B cell (primary cell): ENCODE measurements at regions not wholly inside any gene's neighbourhood (a gene's known extent, or its start where the extent isn't known, plus 50 kb on each side); places are given as distances from the start of the nearest gene placed in this dataset.
"Not testable (repeated sequence)": the region's sequence is repeated elsewhere in the genome, so short reads cannot be mapped to it uniquely, and the experiment has no call there.

Experiments used
- ATAC-seq: fragments of 200-7000 bp; cut with Tn5 transposase; one replicate; pipeline ENCODE4 v1.10.0; 2021; ENCODE audit warnings: low read depth, mild to moderate bottlenecking, moderate number of reproducible peaks, moderate library complexity
- CTCF ChIA-PET: fragments of 350-600 bp; sonication (Branson Sonifier 250); formaldehyde crosslinking; loops from one replicate; lab custom pipeline; 2021; ENCODE audit warnings: antibody characterized with exemption, inconsistent platforms; lab: Charles Lee
- POLR2A ChIA-PET: fragments of 350-600 bp; sonication (Branson Sonifier 250); formaldehyde crosslinking; loops from one replicate; lab custom pipeline; 2021; ENCODE audit warnings: antibody characterized with exemption; lab: Charles Lee
- DNase-seq: peaks from one replicate; pipeline ENCODE4 v3.0.0; 2013
- H2AFZ ChIP-seq: 2 replicates; pipeline ENCODE4 v1.6.1; 2012; ENCODE audit warnings: mild to moderate bottlenecking, low read depth, low read length; ENCODE audit not compliant: insufficient read depth, poor library complexity, severe bottlenecking
- H3K27ac ChIP-seq, 2 donors: 1 replicate in 1 of 2; 2 replicates in 1 of 2; pipeline ENCODE4 v1.5.1; 2012 to 2013; ENCODE audit warnings: low read length in 2 of 2, mild to moderate bottlenecking in 2 of 2, moderate library complexity in 1 of 2
- H3K27me3 ChIP-seq, 4 experiments: fragments of 200-600 bp in 1 of 4; sonication (generic) in 1 of 4; replicated peaks in 1 of 4; 1 replicate in 2 of 4; 2 replicates in 2 of 4; pipeline versions ENCODE4 v1.6.1 to v1.7.0; 2013 to 2016; ENCODE audit warnings: low read length in 3 of 4, mild to moderate bottlenecking in 2 of 4, mixed read lengths in 1 of 4, moderate library complexity in 1 of 4; ENCODE audit not compliant: insufficient read depth in 4 of 4, control insufficient read depth in 3 of 4; ENCODE audit errors: control extremely low read depth in 1 of 4
- H3K36me3 ChIP-seq, 2 experiments: replicated peaks in 1 of 2; 1 replicate in 1 of 2; 2 replicates in 1 of 2; pipeline versions ENCODE4 v1.6.1 to v1.7.1; 2013; ENCODE audit warnings: low read length in 1 of 2; ENCODE audit not compliant: insufficient read depth in 2 of 2, control insufficient read depth in 1 of 2; ENCODE audit errors: control extremely low read depth in 1 of 2, extremely low read depth in 1 of 2
- H3K4me1 ChIP-seq, 2 donors: fragments of 200-600 bp in 1 of 2; sonication (generic) in 1 of 2; 1 replicate in 1 of 2; 2 replicates in 1 of 2; pipeline versions ENCODE4 v1.5.1 to v1.6.1; 2013 to 2017; ENCODE audit warnings: low read length in 2 of 2; ENCODE audit not compliant: control insufficient read depth in 2 of 2, insufficient read depth in 2 of 2
- H3K4me2 ChIP-seq: replicated peaks from 2 replicates; pipeline ENCODE3; 2012; ENCODE audit warnings: mild to moderate bottlenecking, low read depth, low read length; ENCODE audit not compliant: poor library complexity, severe bottlenecking
- H3K4me3 ChIP-seq, 5 experiments: fragments of 200-600 bp in 1 of 5; sonication (generic) in 1 of 5; 1 replicate in 3 of 5; 2 replicates in 2 of 5; pipeline versions ENCODE4 v1.5.1 to v1.7.0; 2011 to 2016; ENCODE audit warnings: low read length in 4 of 5, mild to moderate bottlenecking in 4 of 5, low read depth in 2 of 5, control low read depth in 1 of 5, moderate library complexity in 1 of 5; ENCODE audit not compliant: insufficient read depth in 1 of 5; ENCODE audit errors: control extremely low read depth in 1 of 5, extremely low read depth in 1 of 5
- H3K79me2 ChIP-seq: fragments of 200-600 bp; sonication (generic); one replicate; pipeline ENCODE4 v1.6.0; 2016; ENCODE audit warnings: low read length; ENCODE audit not compliant: control insufficient read depth, insufficient read depth
- H3K9ac ChIP-seq: fragments of 200-600 bp; sonication (generic); 2 replicates; pipeline ENCODE4 v1.6.1; 2017; ENCODE audit warnings: mild to moderate bottlenecking, low read length, moderate library complexity
- H3K9me3 ChIP-seq, 3 donors: one replicate each; pipeline versions ENCODE4 v1.6.1 to v1.7.1; 2013; ENCODE audit warnings: low read length in 2 of 3; ENCODE audit not compliant: control insufficient read depth in 2 of 3, insufficient read depth in 1 of 3; ENCODE audit errors: control extremely low read depth in 1 of 3
- H4K20me1 ChIP-seq: 2 replicates; pipeline ENCODE4 v1.6.0; 2012; ENCODE audit warnings: mild to moderate bottlenecking, low read length; ENCODE audit not compliant: insufficient read depth, control insufficient read depth, poor library complexity, severe bottlenecking
- H3K27ac Mint-ChIP-seq: one replicate; pipeline ENCODE4 v1.8.0; 2021; ENCODE audit warnings: mixed read lengths
- H3K27me3 Mint-ChIP-seq: one replicate; pipeline ENCODE4 v1.8.0; 2021; ENCODE audit warnings: mixed read lengths
- H3K4me1 Mint-ChIP-seq: one replicate; pipeline ENCODE4 v1.8.0; 2021; ENCODE audit warnings: mixed read lengths
- H3K4me3 Mint-ChIP-seq: one replicate; pipeline ENCODE4 v1.8.0; 2021; ENCODE audit warnings: mixed read lengths
- H3K9me3 Mint-ChIP-seq: one replicate; pipeline ENCODE4 v1.8.0; 2022; ENCODE audit warnings: mixed read lengths; ENCODE audit not compliant: insufficient read depth
- EZH2 ChIP-seq: IDR thresholded peaks from 2 replicates; pipeline ENCODE4 v1.6.1; 2012; ENCODE audit warnings: borderline replicate concordance, low read depth, mild to moderate bottlenecking, moderate library complexity, low read length; ENCODE audit not compliant: insufficient read depth, poor library complexity, severe bottlenecking
- WGBS: methylation state at CpG from one replicate; pipeline ENCODE4 v1.1.5; 2013; ENCODE audit warnings: missing lambda C conversion rate; ENCODE audit not compliant: insufficient coverage; 5-methylcytosine and 5-hydroxymethylcytosine counted together
- intact Hi-C: fragments of 100-400 bp; cut with micrococcal nuclease; formaldehyde crosslinking; loops from one replicate; pipeline ENCODE4 v1.10.0; 2022
- TF ChIP-seq, protein P1 (sequence below): fragments of 200-600 bp; IDR thresholded peaks from one replicate; pipeline ENCODE4 v1.8.0; 2022; ENCODE audit warnings: antibody characterized with exemption, mild to moderate bottlenecking

GRCh38 chr1:230567221-230567575 lies 75.1 kb upstream of the COG2 start:
- intact Hi-C loops, result no loop called here
- H3K36me3 ChIP-seq, result no peaks in the 10 kb centered on the region
- no peaks in the 10 kb centered on the region for H3K9me3 ChIP-seq
- no peak for DNase-seq
- H3K4me1 ChIP-seq, result no peaks in the 10 kb centered on the region
- Mint-ChIP-seq H3K27me3 (peaks cover 32% of the 10 kb centered on the region), H3K4me1 (no peaks in the 10 kb centered on the region), H3K27ac (no peak overlapping the region), H3K9me3 (no peaks in the 10 kb centered on the region), H3K4me3 (no peak overlapping the region)
- no peak overlapping the region for H3K4me2 ChIP-seq
- peaks cover 0 to 6% (median 2%) of the 10 kb centered on the region in 4 experiments for H3K27me3 ChIP-seq
- POLR2A ChIA-PET, result no interaction called here
- CTCF ChIA-PET, result no interaction called here
- no peaks in the 10 kb centered on the region for H4K20me1 ChIP-seq
- no peak overlapping the region for H3K9ac ChIP-seq
- no peak for ATAC-seq
- no peaks in the 10 kb centered on the region for H3K79me2 ChIP-seq
- H2AFZ ChIP-seq, result no peak overlapping the region
- TF ChIP-seq, protein P1, sequence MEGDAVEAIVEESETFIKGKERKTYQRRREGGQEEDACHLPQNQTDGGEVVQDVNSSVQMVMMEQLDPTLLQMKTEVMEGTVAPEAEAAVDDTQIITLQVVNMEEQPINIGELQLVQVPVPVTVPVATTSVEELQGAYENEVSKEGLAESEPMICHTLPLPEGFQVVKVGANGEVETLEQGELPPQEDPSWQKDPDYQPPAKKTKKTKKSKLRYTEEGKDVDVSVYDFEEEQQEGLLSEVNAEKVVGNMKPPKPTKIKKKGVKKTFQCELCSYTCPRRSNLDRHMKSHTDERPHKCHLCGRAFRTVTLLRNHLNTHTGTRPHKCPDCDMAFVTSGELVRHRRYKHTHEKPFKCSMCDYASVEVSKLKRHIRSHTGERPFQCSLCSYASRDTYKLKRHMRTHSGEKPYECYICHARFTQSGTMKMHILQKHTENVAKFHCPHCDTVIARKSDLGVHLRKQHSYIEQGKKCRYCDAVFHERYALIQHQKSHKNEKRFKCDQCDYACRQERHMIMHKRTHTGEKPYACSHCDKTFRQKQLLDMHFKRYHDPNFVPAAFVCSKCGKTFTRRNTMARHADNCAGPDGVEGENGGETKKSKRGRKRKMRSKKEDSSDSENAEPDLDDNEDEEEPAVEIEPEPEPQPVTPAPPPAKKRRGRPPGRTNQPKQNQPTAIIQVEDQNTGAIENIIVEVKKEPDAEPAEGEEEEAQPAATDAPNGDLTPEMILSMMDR, result no peak
- TF ChIP-seq EZH2, result no peak
- no peak overlapping the region for H3K4me3 ChIP-seq
- no peak overlapping the region for H3K27ac ChIP-seq

GRCh38 chr1:230566532-230567220 lies 75.6 kb upstream of the COG2 start:
- H3K4me1 ChIP-seq, H4K20me1 ChIP-seq, H3K9me3 ChIP-seq, CTCF ChIA-PET, POLR2A ChIA-PET, H3K27me3 ChIP-seq, intact Hi-C loops, ATAC-seq, H3K9me3 Mint-ChIP-seq, H3K27ac ChIP-seq, H2AFZ ChIP-seq, H3K4me3 ChIP-seq, H3K79me2 ChIP-seq, H3K9ac ChIP-seq, H3K4me3 Mint-ChIP-seq, H3K4me2 ChIP-seq, H3K4me1 Mint-ChIP-seq, H3K27ac Mint-ChIP-seq, DNase-seq, H3K36me3 ChIP-seq: not testable (repeated sequence)
- no CpG with 5 or more reads among the region's 3 CpGs for WGBS
- peaks cover 27% of the 10 kb centered on the region for H3K27me3 Mint-ChIP-seq
